HCT116 (cell line): ENCODE measurements at regions not wholly inside any gene's neighbourhood (a gene's known extent, or its start where the extent isn't known, plus 50 kb on each side); places are given as distances from the start of the nearest gene placed in this dataset.

Experiments
- ATAC-seq: fragments of 200-7000 bp; cut with Tn5 transposase; 2 replicates; pipeline ENCODE4 v1.9.1; 2020; ENCODE audit warnings: mild to moderate bottlenecking, moderate library complexity
- BruUV-seq: library from RNA; stranded (reverse); fragments of 400-500 nt; replicated peaks from 2 replicates; lab custom pipeline; 2021; lab: Mats Ljungman, UMichigan
- CTCF ChIA-PET: fragments of 300-600 bp; sonication (Branson Sonifier 250); formaldehyde crosslinking; loops from one replicate; lab custom pipeline; 2021; ENCODE audit warnings: antibody characterized with exemption; lab: Charles Lee
- POLR2A ChIA-PET: fragments of 300-600, 350-600 bp; sonication (Branson Sonifier 250); formaldehyde crosslinking; loops from one replicate; lab custom pipeline; 2021; ENCODE audit warnings: antibody characterized with exemption; lab: Charles Lee
- RAD21 ChIA-PET, 2 experiments: fragments of 300-600 bp; sonication (Branson Sonifier 250); formaldehyde crosslinking; loops; one replicate each; lab custom pipeline; 2023; ENCODE audit warnings: low total read pairs in 2 of 2; ENCODE audit not compliant: uncharacterized antibody in 2 of 2, unreplicated experiment in 2 of 2, low non-redundant PET in 1 of 2; lab: Charles Lee
- DNase-seq: peaks from one replicate; pipeline ENCODE4 v3.0.0-alpha.2; 2010; ENCODE audit warnings: low read depth, low spot score
- H2AFZ ChIP-seq: fragments of 200-600 bp; shearing (Covaris generic), sonication (generic); 2 replicates; pipeline ENCODE4 v1.6.1; 2017; ENCODE audit warnings: low read depth, mixed run types, mixed read lengths, antibody characterized with exemption, low read length; ENCODE audit not compliant: poor library complexity, severe bottlenecking
- H3K27ac ChIP-seq: 2 replicates; pipeline ENCODE4 v1.5.1; 2012; ENCODE audit warnings: low read depth, low read length
- H3K27me3 ChIP-seq: fragments of 200-600 bp; sonication (generic); 2 replicates; pipeline ENCODE4 v1.6.1; 2016; ENCODE audit warnings: mixed run types, low read length, mixed read lengths; ENCODE audit not compliant: insufficient read depth
- H3K36me3 ChIP-seq, 2 experiments: fragments of 200-500 bp in 1 of 2; fragments of 200-600 bp in 1 of 2; sonication (Bioruptor generic) in 1 of 2; sonication (generic) in 1 of 2; 2 replicates each; pipeline versions ENCODE4 v1.5.1 to v1.6.1; 2014 to 2016; ENCODE audit warnings: low read length in 2 of 2, inconsistent platforms in 1 of 2, mixed read lengths in 1 of 2, mixed run types in 1 of 2; ENCODE audit not compliant: insufficient read depth in 2 of 2, control insufficient read depth in 1 of 2
- H3K4me1 ChIP-seq, 2 experiments: fragments of 200-600 bp in 1 of 2; sonication (generic) in 1 of 2; 2 replicates each; pipeline versions ENCODE4 v1.5.1 to v1.6.1; 2012 to 2017; ENCODE audit warnings: low read length in 2 of 2, inconsistent platforms in 1 of 2, mild to moderate bottlenecking in 1 of 2, mixed read lengths in 1 of 2, mixed run types in 1 of 2, moderate library complexity in 1 of 2; ENCODE audit not compliant: insufficient read depth in 2 of 2, control insufficient read depth in 1 of 2
- H3K4me2 ChIP-seq: fragments of 200-600 bp; sonication (generic); 2 replicates; pipeline ENCODE4 v1.6.1; 2017; ENCODE audit warnings: mixed run types, low read length, mixed read lengths
- H3K4me3 ChIP-seq, 2 experiments: fragments of 200-600 bp in 1 of 2; sonication (generic) in 1 of 2; replicated peaks in 1 of 2; 2 replicates each; pipeline ENCODE4 v1.5.1; 2011 to 2016; ENCODE audit warnings: low read length in 2 of 2, control low read depth in 1 of 2, low read depth in 1 of 2, mild to moderate bottlenecking in 1 of 2, mixed read lengths in 1 of 2, mixed run types in 1 of 2
- H3K79me2 ChIP-seq: fragments of 200-600 bp; sonication (generic); 2 replicates; pipeline ENCODE4 v1.6.1; 2017; ENCODE audit warnings: mild to moderate bottlenecking, mixed run types, low read length, moderate library complexity, mixed read lengths; ENCODE audit not compliant: insufficient read depth
- H3K9ac ChIP-seq: fragments of 200-600 bp; sonication (generic); 2 replicates; pipeline ENCODE4 v1.6.1; 2016; ENCODE audit warnings: low read length, mixed read lengths
- H3K9me2 ChIP-seq: fragments of 200-600 bp; sonication (generic), shearing (Covaris generic); 2 replicates; pipeline ENCODE4 v1.6.1; 2017; ENCODE audit warnings: mixed run types, mild to moderate bottlenecking, moderate library complexity; ENCODE audit not compliant: insufficient read depth
- H3K9me3 ChIP-seq, 2 experiments: fragments of 200-500 bp in 1 of 2; fragments of 200-600 bp in 1 of 2; sonication (Bioruptor generic) in 1 of 2; sonication (generic) in 1 of 2; 2 replicates each; pipeline ENCODE4 v1.6.1; 2014 to 2017; ENCODE audit warnings: low read length in 2 of 2, mixed read lengths in 2 of 2, inconsistent platforms in 1 of 2, low read depth in 1 of 2, mild to moderate bottlenecking in 1 of 2, mixed run types in 1 of 2, moderate library complexity in 1 of 2; ENCODE audit not compliant: control insufficient read depth in 1 of 2, insufficient read depth in 1 of 2
- H4K20me1 ChIP-seq: fragments of 200-600 bp; sonication (generic), shearing (Covaris generic); 2 replicates; pipeline ENCODE4 v1.6.1; 2017; ENCODE audit warnings: mixed run types, mild to moderate bottlenecking, moderate library complexity; ENCODE audit not compliant: insufficient read depth
- CBX3 ChIP-seq: IDR thresholded peaks from 2 replicates; pipeline ENCODE4 v1.6.1; 2012; ENCODE audit warnings: low read depth
- CTCF ChIP-seq, 3 experiments: fragments of 200-600 bp in 1 of 3; sonication (generic) in 1 of 3; IDR thresholded peaks in 2 of 3; conservative IDR thresholded peaks in 1 of 3; 2 replicates each; pipeline ENCODE4 v1.5.1; 2012 to 2017; ENCODE audit warnings: low read depth in 2 of 3, low read length in 2 of 3, antibody characterized with exemption in 1 of 3, borderline replicate concordance in 1 of 3, control low read depth in 1 of 3, mild to moderate bottlenecking in 1 of 3, mixed read lengths in 1 of 3, mixed run types in 1 of 3, moderate library complexity in 1 of 3; ENCODE audit not compliant: insufficient read depth in 1 of 3
- EGR1 ChIP-seq: IDR thresholded peaks from 2 replicates; pipeline ENCODE4 v1.6.1; 2012; ENCODE audit warnings: low read depth
- EZH2phosphoT487 ChIP-seq: fragments of 200-600 bp; IDR thresholded peaks from 2 replicates; pipeline ENCODE4 v1.6.1; 2018; ENCODE audit warnings: antibody characterized with exemption, borderline replicate concordance
- RAD21 ChIP-seq: IDR thresholded peaks from 2 replicates; pipeline ENCODE4 v1.6.1; 2012; ENCODE audit warnings: low read depth, mild to moderate bottlenecking
- SIN3A ChIP-seq: IDR thresholded peaks from 2 replicates; pipeline ENCODE4 v1.6.1; 2012; ENCODE audit warnings: low read depth
- SRF ChIP-seq: IDR thresholded peaks from 2 replicates; pipeline ENCODE4 v1.6.1; 2012; ENCODE audit warnings: low read depth
- YY1 ChIP-seq: IDR thresholded peaks from 2 replicates; pipeline ENCODE4 v1.6.1; 2011; ENCODE audit warnings: low read length, low read depth, moderate library complexity, mild to moderate bottlenecking; ENCODE audit not compliant: insufficient replicate concordance; ENCODE audit errors: extremely low read depth
- intact Hi-C: fragments of 100-400 bp; cut with micrococcal nuclease; formaldehyde crosslinking; loops from 2 replicates; pipeline ENCODE4 v1.10.0; 2022
- TF ChIP-seq, protein P1 (sequence below): IDR thresholded peaks from 2 replicates; pipeline ENCODE4 v1.6.1; 2011; ENCODE audit warnings: mild to moderate bottlenecking, low read length, moderate library complexity; ENCODE audit not compliant: insufficient replicate concordance; ENCODE audit errors: extremely low read depth
- TF ChIP-seq, protein P2 (sequence below): IDR thresholded peaks from 2 replicates; pipeline ENCODE4 v1.6.1; 2012

DNA sequence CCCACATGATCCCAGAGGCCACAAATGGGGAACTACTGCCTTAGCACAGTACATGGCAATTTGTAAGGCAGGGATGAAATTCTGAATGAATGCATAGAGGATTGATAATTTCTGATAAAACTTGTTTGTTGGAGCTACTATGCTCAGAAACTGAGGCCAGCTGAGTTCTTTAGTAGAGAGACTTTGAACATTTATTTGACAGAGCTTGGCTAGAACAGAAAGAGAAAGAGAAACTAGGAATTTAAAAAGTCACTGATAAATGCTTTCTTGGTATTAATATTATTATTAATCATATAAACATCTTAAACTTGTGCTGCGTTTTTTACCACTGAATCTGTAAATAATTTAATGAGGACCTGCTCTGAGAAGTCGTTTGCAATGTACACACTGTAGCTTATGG, 923.7 kb upstream of the CNTNAP5 start:
- Histone ChIP-seq H3K4me2 (no peak overlapping the region), H3K9ac (no peak overlapping the region), H3K27ac (no peak overlapping the region), H3K36me3 (no peaks in the 10 kb centered on the region), H2AFZ (no peak overlapping the region), H3K4me1 (no peaks in the 10 kb centered on the region), H3K27me3 (no peaks in the 10 kb centered on the region), H3K4me3 (no peak overlapping the region), H3K9me2 (no peaks in the 10 kb centered on the region), H4K20me1 (no peaks in the 10 kb centered on the region), H3K9me3 (peaks cover 0 to 16% of the 10 kb centered on the region in 2 experiments; a peak in 2 of 4 replicates), H3K79me2 (no peaks in the 10 kb centered on the region)
- DNase-seq (no peak), ATAC-seq (no peak)
- BruUV-seq, result no TSS peak
- intact Hi-C loops, result no loop called here
- ChIA-PET RAD21 (no interaction called here), POLR2A (no interaction called here), CTCF (no interaction called here)
- TF ChIP-seq, protein P1, sequence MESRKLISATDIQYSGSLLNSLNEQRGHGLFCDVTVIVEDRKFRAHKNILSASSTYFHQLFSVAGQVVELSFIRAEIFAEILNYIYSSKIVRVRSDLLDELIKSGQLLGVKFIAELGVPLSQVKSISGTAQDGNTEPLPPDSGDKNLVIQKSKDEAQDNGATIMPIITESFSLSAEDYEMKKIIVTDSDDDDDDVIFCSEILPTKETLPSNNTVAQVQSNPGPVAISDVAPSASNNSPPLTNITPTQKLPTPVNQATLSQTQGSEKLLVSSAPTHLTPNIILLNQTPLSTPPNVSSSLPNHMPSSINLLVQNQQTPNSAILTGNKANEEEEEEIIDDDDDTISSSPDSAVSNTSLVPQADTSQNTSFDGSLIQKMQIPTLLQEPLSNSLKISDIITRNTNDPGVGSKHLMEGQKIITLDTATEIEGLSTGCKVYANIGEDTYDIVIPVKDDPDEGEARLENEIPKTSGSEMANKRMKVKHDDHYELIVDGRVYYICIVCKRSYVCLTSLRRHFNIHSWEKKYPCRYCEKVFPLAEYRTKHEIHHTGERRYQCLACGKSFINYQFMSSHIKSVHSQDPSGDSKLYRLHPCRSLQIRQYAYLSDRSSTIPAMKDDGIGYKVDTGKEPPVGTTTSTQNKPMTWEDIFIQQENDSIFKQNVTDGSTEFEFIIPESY, result no peak
- no peak for TF ChIP-seq EZH2phosphoT487
- TF ChIP-seq SIN3A, result no peak
- no peak for TF ChIP-seq CBX3
- no peak for TF ChIP-seq RAD21
- TF ChIP-seq, all 23 proteins: peak for 0

DNA sequence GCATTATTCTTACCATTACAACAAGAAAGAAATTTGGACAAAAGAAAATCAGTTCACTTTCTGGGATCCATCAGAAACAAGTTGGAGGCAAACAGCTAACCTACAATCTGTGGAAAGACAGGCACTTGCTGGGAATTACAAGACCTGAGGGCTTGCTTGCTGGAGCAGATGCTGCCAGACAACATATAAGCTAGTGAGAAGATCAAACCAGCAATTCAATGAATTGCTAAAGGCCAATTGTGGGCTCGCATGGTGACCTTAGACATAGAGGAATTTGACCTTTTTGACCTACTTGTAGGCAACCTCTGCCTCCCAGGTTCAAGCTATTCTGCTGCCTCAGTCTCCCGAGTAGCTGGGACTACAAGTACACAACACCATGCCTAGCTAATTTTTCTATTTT, 921.2 kb upstream of the CNTNAP5 start:
- no peak for DNase-seq
- no peaks in the 10 kb centered on the region for H3K9me2 ChIP-seq
- CTCF ChIA-PET, result no interaction called here
- no peak overlapping the region for H3K4me3 ChIP-seq
- H3K27ac ChIP-seq, result no peak overlapping the region
- no peak for TF ChIP-seq CBX3
- no peak for TF ChIP-seq SRF
- TF ChIP-seq, protein P2, sequence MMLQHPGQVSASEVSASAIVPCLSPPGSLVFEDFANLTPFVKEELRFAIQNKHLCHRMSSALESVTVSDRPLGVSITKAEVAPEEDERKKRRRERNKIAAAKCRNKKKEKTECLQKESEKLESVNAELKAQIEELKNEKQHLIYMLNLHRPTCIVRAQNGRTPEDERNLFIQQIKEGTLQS, result no peak
- TF ChIP-seq EGR1, result no peak
- no peak for TF ChIP-seq YY1
- no peak for TF ChIP-seq CTCF (IDR thresholded peaks at IDR 0.05 in 2 of 3, conservative IDR thresholded peaks at IDR 0.05 in 1 of 3; ENCODE audit: borderline replicate concordance in 1 of 3, insufficient read depth in 1 of 3, low read depth in 2 of 3, low read length in 2 of 3)
- BruUV-seq, result no TSS peak
- POLR2A ChIA-PET, result no interaction called here
- no peaks in the 10 kb centered on the region for H3K36me3 ChIP-seq
- H4K20me1 ChIP-seq, result no peaks in the 10 kb centered on the region
- H2AFZ ChIP-seq, result no peak overlapping the region
- H3K9me3 ChIP-seq, result peaks cover 4 to 16% of the 10 kb centered on the region in 2 experiments; a peak in 2 of 4 replicates
- no peaks in the 10 kb centered on the region for H3K27me3 ChIP-seq
- H3K4me1 ChIP-seq, result no peaks in the 10 kb centered on the region
- no peak for ATAC-seq
- H3K4me2 ChIP-seq, result no peak overlapping the region
- no peaks in the 10 kb centered on the region for H3K79me2 ChIP-seq
- H3K9ac ChIP-seq, result no peak overlapping the region
- RAD21 ChIA-PET, result no interaction called here
- intact Hi-C loops, result no loop called here
